ENCODE measurements at regions not wholly inside any gene's neighbourhood (a gene's known extent, or its start where the extent isn't known, plus 50 kb on each side); places are given as distances from the start of the nearest gene placed in this dataset.
"Not testable (repeated sequence)": the region's sequence is repeated elsewhere in the genome, so short reads cannot be mapped to it uniquely, and the experiment has no call there.

DNA sequence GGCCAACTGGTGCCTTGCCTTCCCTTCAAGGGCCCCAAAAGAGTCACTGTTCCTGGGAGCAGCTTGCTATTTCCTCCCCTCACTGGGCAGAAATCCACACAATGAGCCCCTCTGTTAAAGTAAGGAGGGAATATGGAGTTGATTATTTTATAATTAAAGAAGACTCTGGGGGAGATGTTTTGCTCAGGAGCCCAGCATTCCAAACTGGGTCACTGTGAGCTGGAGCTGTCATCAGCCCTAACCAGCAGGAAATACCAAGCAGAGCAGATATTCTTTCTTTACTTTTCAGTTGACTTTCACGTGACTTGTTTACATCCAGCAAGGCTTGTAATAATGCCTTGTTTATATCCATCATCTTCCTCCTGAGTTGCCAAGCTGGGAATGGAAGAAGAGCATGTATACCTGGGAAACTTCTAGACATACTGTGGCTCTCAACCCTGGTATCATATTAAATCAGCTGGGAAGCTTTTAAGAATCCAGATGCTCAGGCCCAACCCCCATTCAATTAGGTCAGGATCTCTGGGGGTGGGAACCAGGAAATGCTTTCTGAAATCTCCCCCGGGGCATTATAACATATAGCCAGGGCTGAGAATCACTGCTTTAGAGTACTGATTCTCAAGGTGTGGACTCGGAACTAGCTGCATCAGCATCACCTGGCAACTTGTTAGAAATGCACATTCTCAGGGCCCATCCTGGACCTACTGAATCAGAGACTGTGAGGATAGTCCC, 175.6 kb upstream of the MYLIP start:
- no peak for DNase-seq

DNA sequence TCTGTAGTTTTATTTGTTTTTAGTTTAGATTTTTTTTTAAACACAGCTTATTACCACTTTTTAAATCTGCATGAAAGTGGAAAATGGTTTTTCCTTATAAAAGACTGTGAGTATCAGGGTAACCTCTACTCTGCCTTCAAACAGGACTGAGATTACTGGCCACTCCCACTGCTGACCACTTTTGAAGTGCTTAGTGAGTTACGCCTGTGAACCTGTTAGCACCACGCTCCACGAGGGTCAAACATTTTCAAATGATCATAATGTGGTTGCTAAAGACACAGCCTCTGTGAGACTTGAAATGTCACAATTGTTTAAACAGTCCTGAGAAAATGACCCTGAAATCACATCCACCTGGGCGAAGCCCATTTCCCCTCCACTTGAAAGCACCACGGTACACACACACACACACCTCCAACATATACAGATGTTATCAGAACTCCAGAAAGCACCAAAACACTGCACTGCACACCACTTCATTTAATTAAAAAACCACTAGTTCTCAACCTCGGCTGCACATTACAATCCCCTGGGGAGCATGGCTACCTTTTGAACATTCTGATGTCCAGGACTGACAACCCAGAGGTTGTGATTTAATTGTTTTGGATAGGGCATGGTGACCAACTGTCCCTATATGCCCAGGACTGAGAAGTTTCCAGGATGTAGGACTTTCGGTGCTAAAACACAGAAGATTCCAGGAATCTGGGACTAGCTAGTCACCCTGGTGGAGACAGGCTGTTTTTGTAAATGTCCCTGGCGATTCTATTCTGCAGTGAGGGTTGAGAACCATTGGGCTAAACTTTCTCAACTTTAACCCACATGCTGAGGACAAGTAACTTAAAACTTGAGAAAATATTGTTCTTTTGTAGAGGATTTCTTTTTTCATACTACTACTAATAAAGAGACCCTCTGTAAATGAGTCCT, 176.4 kb upstream of the MYLIP start:
- DNase-seq: no peak

DNA sequence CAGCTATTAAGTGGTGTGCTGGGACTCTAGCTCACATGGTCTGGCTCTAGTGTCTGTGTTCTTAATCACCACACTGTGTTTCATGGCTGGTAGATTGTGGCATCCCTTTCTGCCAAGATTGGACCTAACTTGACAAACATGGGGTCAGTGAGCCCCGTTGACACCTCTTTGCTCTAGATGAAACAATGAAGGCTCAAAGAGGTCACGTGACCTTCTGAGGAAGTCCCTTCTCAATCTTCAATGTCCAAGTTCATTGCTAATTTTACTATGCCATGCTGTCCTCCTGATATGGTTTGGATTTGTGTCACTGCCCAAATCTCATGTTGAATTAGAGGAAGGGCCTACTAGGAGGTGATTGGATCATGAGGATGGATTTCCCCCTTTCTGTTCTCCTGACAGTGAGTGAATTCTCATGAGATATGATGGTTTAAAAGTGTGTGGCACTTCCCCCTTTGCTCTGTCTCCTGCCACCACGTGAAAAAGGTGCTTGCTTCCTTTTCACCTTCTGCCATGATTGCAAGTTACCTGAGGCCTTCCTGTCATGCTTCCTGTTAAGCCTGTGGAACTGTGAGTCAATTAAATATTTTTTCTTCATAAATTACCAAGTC, 177.8 kb upstream of the MYLIP start:
- no peak for DNase-seq

DNA sequence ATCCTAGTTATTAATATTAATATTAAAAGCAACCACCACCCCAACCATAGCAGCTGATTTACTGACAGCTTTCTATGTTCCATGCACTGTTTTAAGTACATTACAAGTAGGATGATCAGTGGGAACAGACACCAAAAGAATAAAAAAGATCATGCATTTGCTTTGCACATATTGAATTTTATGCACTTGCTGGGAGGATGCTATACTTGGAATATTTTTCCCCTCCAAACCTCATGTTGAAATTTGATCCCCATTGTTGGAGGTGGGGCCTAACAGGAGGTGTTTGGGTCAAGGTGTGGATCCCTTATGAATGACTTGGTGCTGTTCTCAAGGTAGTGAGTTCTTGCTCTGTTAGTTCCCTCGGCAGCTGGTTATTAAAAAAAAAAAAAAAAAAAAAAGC, 178.9 kb upstream of the MYLIP start:
- no peak for DNase-seq

DNA sequence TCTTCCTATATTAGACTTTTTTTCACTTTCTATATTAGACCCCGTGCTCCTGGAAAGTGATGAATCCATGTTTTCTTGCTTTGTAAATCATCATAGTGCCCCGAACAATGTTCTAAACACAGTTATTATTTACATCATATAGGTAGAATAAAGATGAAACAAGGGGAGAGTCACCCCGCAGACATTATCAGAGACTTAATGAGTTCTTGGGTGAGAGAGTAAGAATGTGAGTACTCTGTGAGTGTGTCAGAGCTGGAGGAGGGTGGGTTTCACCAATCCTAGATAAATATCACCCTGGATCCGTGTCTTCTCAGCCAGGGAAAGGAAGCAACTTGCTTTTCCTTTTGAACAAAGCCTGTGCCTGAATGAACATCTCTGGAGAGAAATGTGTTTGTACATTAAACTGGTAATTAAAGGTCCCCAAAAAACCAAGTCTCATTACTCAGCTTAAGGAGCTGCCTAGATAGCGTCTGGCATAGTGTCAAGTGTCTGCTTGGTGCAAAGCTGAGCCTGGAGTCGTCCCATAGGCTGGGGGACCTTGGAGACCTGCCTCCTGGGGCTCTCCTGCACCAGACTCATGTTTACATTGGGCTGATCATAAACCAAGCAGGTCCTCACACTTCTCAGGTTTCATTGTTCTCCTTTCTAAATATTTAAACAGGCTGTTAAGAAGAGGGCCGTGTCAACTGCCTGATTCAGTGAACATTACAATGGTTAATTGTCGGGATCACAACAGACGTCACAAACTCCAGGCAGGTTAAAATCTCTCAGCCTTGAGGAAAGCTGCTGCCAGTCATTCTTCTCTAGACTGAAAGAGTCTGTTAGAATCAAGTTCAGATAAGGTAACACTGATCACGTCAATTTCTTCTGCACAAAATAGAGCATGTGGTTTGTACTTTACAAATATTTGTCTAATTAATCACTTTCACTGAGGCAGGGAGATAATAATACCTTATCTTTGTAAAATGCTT, 179.7 kb upstream of the MYLIP start:
- DNase-seq: no peak

DNA sequence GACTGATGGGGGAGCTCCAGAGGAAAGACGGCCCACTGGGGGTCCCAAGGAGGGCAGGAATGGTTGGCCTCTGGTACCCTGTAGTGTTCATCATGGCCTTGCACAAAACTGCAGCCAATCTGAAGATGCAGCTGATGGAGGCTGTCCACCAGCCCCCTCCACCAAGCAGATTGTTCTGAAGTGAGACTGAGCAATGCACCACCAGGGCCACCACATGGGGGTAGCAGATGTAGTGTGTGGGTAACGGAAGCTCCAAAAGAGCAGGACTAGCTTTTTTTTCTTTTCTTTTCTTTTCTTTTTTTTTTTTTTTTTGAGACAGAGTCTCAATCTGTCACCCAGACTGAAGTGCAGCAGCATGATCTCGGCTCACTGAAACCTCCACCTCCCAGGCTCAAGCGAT, 181.0 kb upstream of the MYLIP start:
- DNase-seq: no peak

DNA sequence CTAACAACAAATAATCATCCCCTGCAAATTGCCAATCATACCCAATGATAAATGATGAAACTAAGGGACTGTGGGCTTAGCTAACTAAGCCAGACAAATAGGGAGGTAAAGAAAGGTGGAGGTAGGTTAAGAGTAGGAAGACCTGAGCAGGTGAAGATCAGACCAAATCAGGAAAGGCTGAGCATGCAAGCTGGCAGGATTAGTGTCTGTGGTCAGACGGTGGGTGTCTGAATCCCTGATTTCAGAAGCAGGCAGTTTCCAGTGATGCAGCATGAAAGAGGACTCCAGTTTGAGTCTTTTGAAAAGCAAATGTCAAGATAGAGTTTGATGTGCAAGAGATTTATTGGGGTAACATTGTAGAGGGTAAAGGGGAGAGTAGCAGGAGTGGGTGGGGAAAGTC, 181.4 kb upstream of the MYLIP start:
- no peak for DNase-seq

DNA sequence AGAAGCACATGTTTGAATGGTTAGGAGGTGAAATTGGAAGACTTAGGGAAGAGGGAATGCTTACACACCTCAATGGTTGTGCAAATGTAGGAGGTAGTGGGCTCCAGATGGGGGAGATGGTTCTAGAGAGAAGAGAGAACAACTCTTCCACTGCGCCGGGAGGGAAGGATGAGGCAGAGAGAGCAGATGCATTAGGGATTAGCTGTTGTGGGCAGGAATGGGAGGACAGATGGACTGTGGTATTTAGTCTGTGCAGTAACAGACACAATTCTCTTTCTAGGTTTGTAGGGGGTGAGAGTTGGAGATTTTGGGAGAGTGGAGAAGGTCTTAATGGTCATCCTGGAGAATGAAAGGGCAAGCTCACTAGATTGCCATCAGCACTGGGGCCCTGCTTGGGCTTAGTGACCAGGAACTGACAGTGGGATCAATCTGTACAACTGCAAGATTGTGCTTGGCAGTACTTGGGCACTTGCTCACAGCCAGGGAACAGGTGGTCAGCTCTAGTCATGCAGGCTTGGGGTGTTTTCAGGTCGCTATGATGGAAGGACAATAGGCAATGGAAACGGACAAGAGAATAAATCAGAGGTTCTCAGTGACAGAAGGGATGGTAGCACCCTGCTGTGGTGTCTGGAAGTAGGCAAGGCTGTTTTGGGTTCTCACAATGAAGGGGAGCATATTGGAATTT, 182.0 kb upstream of the MYLIP start:
- no peak for DNase-seq

DNA sequence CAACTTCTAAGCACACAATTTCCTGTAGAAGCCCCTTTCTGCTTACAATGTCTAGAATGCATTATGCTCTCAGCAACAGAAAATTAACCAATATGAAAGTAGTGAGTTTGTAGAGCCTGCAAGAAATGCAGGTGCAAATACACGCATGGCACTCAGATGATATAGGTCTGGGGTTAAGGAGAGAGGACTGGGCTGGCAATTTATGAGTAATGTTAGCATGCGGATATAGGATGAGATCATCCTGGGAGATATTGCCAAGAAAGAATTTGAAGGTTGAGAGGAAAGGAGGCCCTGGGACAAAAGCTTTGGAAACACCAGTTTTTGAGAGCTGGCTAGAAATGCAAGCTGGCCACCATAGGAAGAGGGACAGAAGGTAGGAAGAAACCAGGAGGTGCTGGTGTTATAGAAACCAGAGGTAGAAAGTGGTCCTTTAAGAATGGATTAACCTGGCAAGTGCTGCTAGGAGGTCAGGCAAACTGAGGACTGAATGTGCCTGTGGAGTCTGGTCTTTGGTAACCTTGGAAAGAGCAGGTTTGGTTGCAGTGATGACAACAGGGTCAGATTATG, 183.2 kb upstream of the MYLIP start:
- DNase-seq: no peak

DNA sequence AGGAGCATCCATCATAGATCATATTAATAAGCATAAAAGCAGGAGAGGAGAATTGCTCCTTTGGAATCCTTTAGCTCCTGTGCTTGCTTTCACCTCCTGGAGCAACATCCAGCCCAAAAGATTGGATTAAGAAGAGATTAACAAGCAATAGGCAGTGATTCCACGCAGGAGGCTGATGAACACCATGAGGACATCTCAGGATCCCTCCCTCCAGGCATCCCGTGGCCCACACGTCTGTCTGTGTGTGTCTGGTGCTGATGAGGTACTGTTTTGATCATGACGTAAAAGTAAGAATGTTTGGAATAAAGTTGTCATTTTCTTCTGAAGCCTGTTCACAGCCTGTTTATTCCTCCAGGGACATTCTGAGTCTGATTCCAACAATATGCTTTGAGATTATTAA, 185.5 kb upstream of the MYLIP start:
- DNase-seq: no peak

DNA sequence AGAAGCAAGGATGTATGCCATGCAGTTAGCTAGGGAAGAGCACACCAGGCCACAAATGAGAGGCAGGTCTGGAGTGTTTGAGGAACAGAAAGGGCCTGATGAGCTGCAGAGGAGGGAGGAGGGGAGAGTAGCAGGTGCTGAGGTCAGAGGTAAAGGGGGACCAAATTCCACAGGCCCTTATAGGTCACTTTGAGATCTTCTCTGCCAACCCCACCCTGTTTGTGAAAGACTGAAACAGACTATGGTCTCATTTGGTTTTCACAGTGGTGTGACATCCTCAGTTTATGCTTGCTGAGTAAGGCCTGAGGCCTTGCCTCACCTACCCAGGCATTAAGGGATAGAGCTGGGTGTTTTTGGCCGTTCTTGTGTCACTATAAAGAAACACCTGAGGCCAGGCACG, 187.7 kb upstream of the MYLIP start:
- DNase-seq: no peak

DNA sequence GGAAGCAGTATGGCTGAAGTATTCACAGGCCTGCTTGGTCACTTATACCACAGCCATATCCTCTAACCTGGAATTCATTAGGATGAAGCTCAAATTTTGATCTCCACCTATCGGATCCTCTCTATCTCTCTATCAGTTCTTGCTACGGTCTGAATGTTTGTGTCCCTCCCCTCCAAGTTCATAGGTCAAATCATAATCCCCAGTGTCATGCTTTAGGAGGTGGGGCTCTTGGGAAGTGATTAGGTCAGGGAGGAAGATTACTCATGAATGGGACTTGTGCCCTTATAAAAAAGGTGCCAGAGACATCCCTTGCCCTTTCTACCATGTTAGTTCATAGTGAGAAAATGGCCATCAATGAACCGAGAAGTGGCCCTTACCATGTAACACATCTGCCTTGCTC, 190.8 kb upstream of the MYLIP start:
- no peak for DNase-seq

DNA sequence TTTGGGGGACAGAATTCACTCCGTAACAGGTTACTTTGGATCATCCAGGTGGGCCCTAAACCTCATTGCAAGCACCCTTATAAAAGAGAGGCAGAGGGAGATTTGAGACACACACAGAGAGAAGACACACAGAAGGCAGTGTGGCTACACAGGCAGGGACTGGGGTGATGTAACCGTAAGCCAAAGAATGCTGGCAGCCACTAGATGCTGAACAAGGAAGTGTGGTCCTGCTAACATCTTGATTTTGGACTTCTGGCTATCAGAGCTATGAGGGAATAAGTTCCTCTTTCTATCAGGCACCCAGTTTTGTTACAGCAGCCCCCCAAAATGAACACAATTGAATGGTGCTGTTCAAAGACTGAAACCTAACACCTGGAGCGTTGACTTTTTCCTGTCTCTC, 191.3 kb upstream of the MYLIP start:
- no peak for DNase-seq

DNA sequence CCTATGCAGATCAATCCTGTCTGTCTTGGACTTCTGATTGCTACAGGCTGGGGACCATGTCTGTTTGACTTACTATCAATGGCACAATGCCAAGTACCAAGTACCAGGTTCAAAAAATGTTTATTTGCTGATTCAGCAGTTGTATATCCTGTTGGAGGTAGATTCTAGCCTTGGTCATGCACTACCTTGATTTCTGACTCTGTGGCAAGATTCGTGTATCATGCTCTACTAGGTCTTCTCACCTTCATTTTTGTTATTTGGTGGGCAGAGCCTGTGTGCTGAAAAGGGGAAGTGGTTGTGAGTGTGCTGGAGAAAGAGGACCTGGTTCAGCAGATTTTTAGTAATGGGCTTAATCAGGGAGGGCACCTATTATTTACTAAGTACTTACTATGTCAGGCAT, 192.4 kb upstream of the MYLIP start:
- DNase-seq: no peak

DNA sequence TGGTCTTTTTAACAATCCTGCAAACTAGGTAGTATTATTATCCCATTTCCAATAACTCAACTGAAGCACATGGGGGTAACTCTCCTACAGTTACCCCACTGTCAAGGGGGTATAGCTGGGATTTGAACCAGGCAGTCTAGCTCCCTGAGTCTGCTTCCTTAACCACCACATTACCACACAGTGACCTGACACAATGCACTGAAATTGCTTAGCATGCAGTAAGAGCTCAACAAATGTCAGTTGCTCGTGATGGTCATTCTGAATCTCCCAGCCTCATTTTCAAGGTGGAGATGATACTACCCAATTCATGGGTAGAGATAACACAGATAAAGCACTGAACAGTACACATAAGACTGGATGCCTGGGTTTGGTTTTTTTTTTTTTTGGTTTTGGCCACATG, 193.2 kb upstream of the MYLIP start:
- DNase-seq: no peak

DNA sequence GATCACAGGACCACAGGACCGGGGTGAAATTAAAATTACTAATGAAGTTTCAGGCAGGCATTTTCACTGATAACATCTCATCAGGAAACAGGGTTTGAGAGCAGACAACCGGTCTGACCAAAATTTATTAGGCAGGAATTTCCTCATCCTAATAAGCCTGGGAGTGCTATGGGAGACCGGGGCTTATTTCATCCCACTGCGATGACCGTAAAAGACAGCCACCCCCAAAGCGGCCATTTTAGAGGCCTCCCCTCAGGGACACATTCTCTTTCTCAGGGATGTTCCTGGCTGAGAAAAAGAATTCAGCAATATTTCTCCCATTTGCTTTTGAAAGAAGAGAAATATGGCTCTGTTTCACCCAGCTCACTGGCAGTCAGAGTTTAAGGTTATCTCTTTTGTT, 197.2 kb upstream of the MYLIP start:
- DNase-seq: not testable (repeated sequence)

DNA sequence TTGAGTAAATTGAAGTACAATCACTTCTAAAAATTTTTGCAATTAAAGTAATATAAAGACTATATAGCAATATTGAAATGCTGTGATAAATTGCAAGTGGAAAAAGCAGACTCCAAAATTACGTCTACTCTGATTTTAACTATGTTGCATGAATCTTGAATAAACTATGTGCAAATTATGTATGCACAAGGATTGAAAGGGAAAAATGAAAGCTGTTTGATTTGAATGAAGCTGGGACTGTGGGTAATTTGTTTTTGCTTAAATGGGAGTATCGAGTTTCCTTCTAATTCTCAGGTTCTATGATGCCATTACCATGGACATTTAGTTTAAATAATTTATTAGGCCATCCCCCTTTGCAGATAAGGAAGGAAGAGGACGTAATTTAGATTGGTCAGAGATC, 198.7 kb upstream of the MYLIP start:
- DNase-seq: no peak

DNA sequence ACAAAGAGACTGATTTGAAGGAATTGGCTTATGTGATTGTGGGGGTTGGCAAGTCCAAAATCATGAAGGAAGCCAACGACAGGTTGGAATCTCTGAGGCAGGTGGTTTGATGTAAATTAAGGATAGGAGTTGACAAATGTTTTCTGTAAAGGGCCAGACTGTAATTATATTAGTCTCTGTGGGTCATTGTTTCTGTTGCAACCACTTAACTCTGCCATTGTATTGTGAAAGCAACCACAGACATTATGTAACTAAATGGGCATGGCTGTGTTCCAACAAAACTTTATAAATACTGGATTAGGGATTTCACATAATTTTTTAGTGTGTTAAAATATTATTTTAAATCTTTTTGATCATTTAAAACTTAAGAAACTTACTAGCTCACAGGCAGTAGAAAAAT, 199.2 kb upstream of the MYLIP start:
- DNase-seq: no peak

DNA sequence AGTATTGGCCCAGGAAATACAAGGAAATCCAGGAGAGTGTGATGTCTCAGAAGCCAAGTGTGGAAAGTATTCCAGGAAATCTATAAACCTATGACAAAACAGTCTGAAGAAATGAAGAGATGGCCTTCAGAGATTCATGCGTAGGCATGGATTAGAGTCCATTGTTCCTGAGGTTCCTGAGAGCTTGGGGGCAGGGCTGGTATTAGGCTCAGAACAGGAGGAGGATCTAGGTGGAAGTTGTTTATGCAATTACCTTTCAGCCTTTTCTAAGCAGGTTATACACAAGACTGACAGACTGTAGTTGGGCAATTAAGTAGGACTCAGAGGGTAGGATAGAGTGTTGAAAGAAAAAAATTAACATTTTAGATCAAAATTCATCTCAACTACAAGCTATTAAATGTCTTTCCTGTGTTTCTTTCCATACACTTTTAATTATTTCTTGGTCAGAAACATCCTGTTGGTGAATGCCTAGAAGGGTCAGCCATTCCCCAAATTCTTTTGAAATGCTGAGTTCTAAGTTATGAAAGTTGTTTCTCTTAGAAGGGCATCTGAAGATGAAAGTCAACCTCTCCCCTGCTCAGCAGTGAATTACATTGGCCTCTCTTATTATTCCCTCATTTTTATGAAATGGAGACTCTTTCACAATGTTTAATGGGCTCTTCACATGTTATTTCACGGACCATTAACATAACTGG, 201.2 kb upstream of the MYLIP start:
- DNase-seq: no peak

DNA sequence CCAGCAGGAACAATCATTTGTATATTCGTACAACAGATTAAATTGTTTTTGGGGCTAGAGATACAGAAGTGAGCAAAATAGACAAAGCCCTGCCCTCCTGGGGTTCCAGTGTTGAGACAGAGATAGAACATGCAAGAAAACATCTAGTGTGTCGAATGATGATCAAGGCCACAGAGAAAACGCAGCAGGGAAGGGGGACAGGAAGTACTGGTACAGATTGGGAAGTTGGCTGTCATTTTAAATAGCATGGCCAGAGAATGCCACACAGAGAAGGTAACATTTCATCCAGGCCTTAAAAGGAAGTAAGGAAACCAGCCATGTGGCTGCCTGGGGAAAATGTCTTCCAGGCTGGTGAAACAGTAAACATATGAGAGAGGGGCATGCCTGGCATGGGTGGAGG, 202.6 kb upstream of the MYLIP start:
- no peak for DNase-seq

DNA sequence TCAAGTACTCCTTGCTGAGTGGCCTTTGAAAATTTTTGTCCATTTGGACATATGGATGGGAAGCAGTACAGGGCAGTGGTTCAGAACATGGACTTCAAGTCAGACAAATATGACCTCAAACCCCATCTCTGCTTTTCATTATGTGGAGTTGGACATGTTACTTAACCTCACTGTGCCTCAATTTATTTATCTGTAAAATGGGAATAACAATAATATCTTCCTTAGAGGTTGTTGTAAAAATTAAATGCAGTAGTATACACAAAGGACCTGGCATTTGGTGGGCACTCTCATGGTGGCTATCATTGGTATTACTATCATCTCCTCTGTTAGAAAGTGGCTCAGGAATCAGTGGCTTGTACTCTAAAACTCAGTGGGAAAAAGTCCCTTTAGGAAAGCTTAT, 204.0 kb upstream of the MYLIP start:
- DNase-seq: no peak

Data from CD4-positive, alpha-beta T cell treated with Interleukin-6 for 4 hours (primary cell).